Fibroblast of lung (primary cell): ENCODE measurements at regions not wholly inside any gene's neighbourhood (a gene's known extent, or its start where the extent isn't known, plus 50 kb on each side); places are given as distances from the start of the nearest gene placed in this dataset.

Source experiments
- EZH2 ChIP-seq: IDR thresholded peaks from 2 replicates; pipeline ENCODE4 v1.5.1; 2012; ENCODE audit warnings: low read length, control low read depth, mild to moderate bottlenecking; ENCODE audit errors: missing control alignments
- TF ChIP-seq, protein P1 (sequence below), 2 donors: IDR thresholded peaks in 1 of 2; conservative IDR thresholded peaks in 1 of 2; 1 replicate in 1 of 2; 2 replicates in 1 of 2; pipeline ENCODE4 v1.5.1; 2011 to 2012; ENCODE audit warnings: low read length in 2 of 2, control low read depth in 1 of 2, inconsistent platforms in 1 of 2, low read depth in 1 of 2, mild to moderate bottlenecking in 1 of 2

- TF ChIP-seq, protein P1, sequence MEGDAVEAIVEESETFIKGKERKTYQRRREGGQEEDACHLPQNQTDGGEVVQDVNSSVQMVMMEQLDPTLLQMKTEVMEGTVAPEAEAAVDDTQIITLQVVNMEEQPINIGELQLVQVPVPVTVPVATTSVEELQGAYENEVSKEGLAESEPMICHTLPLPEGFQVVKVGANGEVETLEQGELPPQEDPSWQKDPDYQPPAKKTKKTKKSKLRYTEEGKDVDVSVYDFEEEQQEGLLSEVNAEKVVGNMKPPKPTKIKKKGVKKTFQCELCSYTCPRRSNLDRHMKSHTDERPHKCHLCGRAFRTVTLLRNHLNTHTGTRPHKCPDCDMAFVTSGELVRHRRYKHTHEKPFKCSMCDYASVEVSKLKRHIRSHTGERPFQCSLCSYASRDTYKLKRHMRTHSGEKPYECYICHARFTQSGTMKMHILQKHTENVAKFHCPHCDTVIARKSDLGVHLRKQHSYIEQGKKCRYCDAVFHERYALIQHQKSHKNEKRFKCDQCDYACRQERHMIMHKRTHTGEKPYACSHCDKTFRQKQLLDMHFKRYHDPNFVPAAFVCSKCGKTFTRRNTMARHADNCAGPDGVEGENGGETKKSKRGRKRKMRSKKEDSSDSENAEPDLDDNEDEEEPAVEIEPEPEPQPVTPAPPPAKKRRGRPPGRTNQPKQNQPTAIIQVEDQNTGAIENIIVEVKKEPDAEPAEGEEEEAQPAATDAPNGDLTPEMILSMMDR (conservative IDR thresholded peaks at IDR 0.05 in 1 of 2, IDR thresholded peaks at IDR 0.05 in 1 of 2; ENCODE audit: low read depth in 1 of 2, low read length in 2 of 2) = no peak
- no peak for TF ChIP-seq EZH2
These were observed 496.9 kb upstream of the CAMK1G start for GRCh38 chr1:209086486-209087192.
